ENCODE measurements at regions not wholly inside any gene's neighbourhood (a gene's known extent, or its start where the extent isn't known, plus 50 kb on each side); places are given as distances from the start of the nearest gene placed in this dataset.

DNA sequence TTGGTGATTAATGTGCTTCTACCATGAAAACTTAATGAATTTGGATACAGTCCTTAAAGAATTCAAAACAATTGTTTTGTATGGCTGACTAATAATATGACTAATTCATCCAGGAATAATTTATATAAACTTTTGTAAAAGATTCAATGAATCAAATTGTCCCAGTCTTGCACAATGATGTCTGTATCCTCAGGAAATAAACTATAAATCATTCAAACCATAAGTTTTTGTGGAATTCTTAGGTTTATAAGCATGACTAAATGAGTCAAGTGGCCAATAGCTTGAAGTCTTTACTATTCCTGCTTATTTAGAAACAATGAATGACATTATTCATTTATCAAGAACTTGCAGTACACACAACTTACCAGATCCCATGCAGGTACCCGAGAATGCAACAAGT is 935.0 kb upstream of the INTU start:
- TF ChIP-seq SPI1 (IDR thresholded peaks at IDR 0.05; ENCODE audit: borderline replicate concordance, low read depth), result no peak
- TF ChIP-seq, protein P1, sequence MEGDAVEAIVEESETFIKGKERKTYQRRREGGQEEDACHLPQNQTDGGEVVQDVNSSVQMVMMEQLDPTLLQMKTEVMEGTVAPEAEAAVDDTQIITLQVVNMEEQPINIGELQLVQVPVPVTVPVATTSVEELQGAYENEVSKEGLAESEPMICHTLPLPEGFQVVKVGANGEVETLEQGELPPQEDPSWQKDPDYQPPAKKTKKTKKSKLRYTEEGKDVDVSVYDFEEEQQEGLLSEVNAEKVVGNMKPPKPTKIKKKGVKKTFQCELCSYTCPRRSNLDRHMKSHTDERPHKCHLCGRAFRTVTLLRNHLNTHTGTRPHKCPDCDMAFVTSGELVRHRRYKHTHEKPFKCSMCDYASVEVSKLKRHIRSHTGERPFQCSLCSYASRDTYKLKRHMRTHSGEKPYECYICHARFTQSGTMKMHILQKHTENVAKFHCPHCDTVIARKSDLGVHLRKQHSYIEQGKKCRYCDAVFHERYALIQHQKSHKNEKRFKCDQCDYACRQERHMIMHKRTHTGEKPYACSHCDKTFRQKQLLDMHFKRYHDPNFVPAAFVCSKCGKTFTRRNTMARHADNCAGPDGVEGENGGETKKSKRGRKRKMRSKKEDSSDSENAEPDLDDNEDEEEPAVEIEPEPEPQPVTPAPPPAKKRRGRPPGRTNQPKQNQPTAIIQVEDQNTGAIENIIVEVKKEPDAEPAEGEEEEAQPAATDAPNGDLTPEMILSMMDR (IDR thresholded peaks at IDR 0.05; ENCODE audit: insufficient read depth, low read length), result no peak
- TF ChIP-seq, protein P2, sequence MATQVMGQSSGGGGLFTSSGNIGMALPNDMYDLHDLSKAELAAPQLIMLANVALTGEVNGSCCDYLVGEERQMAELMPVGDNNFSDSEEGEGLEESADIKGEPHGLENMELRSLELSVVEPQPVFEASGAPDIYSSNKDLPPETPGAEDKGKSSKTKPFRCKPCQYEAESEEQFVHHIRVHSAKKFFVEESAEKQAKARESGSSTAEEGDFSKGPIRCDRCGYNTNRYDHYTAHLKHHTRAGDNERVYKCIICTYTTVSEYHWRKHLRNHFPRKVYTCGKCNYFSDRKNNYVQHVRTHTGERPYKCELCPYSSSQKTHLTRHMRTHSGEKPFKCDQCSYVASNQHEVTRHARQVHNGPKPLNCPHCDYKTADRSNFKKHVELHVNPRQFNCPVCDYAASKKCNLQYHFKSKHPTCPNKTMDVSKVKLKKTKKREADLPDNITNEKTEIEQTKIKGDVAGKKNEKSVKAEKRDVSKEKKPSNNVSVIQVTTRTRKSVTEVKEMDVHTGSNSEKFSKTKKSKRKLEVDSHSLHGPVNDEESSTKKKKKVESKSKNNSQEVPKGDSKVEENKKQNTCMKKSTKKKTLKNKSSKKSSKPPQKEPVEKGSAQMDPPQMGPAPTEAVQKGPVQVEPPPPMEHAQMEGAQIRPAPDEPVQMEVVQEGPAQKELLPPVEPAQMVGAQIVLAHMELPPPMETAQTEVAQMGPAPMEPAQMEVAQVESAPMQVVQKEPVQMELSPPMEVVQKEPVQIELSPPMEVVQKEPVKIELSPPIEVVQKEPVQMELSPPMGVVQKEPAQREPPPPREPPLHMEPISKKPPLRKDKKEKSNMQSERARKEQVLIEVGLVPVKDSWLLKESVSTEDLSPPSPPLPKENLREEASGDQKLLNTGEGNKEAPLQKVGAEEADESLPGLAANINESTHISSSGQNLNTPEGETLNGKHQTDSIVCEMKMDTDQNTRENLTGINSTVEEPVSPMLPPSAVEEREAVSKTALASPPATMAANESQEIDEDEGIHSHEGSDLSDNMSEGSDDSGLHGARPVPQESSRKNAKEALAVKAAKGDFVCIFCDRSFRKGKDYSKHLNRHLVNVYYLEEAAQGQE (IDR thresholded peaks at IDR 0.05; ENCODE audit: insufficient replicate concordance, low read depth), result no peak

Measured in HL-60 (cell line).